ENCODE measurements at regions not wholly inside any gene's neighbourhood (a gene's known extent, or its start where the extent isn't known, plus 50 kb on each side); places are given as distances from the start of the nearest gene placed in this dataset.

GRCh38 chr2:16279641-16280040, 339.3 kb downstream of the MYCN start:
- no peak for DNase-seq (ENCODE audit: low read depth in 2 of 2)

GRCh38 chr2:16279201-16279570, 338.8 kb downstream of the MYCN start:
- no peak for DNase-seq (ENCODE audit: low read depth in 2 of 2)

DNA sequence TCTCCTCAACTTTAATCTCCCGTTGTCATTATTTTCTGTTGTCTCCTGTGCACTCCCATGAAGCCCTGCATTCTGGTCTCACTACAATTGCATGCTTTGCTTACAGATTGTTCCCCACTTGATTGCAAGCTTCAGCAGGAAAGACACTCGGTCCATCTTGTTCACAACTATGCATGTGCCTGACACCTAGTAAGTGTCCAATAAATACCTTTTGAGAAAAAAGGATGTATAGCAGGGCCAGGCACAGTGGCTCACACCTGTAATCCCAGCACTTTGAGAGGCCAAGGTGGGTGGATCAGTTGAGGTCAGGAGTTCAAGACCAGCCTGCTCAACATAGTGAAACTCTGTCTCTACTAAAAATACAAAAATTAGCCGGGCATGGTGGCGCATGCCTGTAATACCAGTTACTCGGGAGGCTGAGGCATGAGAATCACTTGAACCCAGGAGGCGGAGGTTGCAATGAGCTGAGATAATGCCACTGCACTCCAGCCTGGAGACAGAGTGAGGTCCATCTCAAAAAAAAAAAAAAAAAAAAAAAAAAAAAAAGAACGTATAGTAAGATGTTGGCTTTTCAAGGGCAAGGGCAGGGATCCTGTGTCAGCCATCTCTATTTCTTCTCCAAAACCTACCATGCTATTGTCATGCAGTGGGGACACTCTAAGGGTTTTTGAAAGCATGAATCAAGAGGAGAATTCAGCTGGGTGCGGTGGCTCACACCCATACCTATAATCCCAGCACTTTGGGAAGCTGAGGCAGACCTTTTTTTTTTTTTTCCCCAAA, 338.3 kb downstream of the MYCN start:
- DNase-seq (ENCODE audit: low read depth in 2 of 2): no peak

- DNase-seq (ENCODE audit: low read depth in 2 of 2): no peak
These were observed 336.8 kb downstream of the MYCN start for GRCh38 chr2:16277117-16277516.

DNA sequence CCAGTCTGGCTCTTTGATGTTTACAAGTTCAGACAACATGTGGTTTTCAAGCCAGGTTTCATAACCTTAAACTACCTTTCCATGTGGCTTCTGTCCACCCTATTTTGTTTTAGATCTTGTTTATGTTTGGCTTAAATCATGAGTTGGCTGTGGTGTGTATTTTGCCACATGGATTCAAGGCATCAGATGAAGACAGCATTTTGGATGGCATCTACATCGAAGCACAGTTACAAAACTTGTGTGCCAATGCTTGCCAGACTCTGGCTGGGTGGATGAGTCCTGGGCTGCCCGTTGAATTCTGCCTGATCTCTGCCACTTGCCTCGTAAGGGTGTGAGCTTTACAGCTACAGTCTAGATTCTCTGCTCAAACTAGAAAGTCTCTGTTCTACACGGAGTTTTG, 335.3 kb downstream of the MYCN start:
- DNase-seq (ENCODE audit: low read depth in 2 of 2): no peak

DNA sequence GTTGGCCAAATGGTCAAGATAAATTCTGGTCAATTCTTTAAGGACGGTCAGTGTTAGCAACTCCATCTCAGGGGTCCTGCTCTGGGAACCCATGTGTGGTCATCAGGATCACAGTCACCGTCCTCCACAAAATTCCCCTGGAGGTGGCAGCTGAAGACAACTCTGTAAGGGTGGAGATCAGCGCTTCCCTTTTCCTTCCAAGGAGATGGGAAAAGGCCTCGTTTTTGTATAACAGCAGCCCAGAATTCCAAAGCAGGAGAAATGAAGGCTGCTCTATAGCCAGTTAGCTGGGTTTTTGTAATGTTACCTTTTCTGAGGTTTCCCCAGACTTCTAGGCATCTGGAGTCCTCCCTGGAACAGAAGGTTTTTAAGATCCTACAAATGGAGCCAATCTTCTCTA, 334.8 kb downstream of the MYCN start:
- DNase-seq (ENCODE audit: low read depth in 2 of 2): no peak

DNA sequence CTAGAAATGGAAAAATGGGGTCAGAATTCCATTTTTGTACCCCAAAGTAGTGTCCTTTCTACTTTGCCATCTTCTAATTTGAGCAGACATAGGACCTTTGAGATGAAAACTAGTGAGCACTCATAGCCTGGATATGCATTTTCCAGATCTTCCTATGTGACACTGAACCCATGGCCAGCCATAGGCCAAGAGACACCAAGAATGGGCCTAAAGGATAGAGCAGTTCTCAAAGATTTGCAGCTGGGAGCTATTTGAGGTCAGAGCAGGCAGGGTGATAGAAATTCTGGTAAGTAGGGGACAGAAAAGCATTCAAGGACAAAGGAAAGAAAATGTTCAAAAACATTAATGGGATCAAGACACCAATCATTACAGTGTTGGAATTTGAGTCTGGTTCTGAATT, 332.8 kb downstream of the MYCN start:
- DNase-seq (ENCODE audit: low read depth in 2 of 2): no peak

GRCh38 chr2:16272038-16272788, 331.9 kb downstream of the MYCN start:
- DNase-seq (ENCODE audit: low read depth in 2 of 2): no peak

GRCh38 chr2:16271231-16271896, 331.0 kb downstream of the MYCN start:
- no peak for DNase-seq (ENCODE audit: low read depth in 2 of 2)

DNA sequence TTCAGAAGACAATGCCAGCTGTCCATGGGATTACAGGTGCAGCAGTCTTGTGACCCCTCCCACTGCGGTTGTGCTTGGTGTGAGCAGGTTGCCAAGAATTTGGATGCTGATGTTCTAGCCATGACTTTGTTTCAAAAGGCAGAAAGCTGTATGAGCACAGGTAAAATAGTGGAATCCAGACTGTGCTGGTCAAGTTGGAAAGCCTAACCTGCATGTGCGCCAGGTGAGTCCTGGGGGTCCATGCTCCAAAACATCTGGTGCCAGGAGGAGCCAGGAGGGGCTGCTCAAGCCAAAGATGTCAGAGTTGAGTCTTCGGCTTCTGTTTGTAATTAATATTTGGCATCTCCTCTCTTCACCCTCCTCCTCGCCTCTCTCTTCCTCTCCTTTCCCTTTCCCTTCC, 330.1 kb downstream of the MYCN start:
- no peak for DNase-seq (ENCODE audit: low read depth in 2 of 2)

GRCh38 chr2:16268301-16269000, 328.1 kb downstream of the MYCN start:
- no peak for DNase-seq (ENCODE audit: low read depth in 2 of 2)

GRCh38 chr2:16266571-16266970, 326.2 kb downstream of the MYCN start:
- DNase-seq (ENCODE audit: low read depth in 2 of 2): no peak

GRCh38 chr2:16264931-16265540, 324.7 kb downstream of the MYCN start:
- no peak for DNase-seq (ENCODE audit: low read depth in 2 of 2)

DNA sequence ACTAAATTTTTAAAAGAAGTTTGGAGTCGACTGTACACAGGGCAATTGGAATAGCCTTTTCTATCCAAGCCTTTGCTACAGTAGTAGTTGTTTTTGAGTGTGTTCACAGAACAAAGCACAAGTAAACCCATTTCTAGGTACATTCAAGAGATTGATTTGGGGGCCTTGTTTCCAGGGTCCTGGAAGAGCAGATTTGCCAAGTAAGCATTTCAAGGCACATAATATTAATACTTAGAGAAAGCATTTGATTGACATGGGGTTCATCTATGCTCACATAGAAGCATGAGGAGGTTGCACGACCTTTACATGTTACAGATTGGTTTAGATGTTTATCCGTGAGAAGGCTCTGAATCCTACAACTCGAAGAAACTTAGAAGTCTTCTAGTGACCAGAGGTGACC, 324.1 kb downstream of the MYCN start:
- DNase-seq (ENCODE audit: low read depth in 2 of 2): no peak

- DNase-seq (ENCODE audit: low read depth in 2 of 2): no peak
These were observed 323.0 kb downstream of the MYCN start for GRCh38 chr2:16263241-16263890.

GRCh38 chr2:16262526-16263178, 322.3 kb downstream of the MYCN start:
- DNase-seq (ENCODE audit: low read depth in 2 of 2): no peak

DNA sequence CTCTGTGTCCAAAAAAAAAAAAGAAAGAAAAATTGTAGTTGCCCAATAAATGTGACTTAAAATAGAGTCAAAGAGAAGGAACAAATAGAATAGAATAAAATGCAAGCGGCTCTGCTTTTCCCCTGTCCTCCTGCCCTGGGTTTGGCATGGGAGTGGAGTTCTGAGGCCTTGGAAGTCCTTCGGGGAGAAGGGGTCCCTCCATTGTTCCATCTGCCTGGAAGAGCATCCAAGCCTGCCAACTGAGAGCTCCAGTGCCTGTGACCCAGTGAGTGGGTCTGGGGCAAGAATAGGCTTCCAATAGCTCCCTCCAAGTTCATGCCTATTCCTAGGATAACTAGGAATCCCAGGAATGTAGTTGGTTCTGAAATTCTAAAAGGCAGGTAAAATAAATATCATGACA, 321.4 kb downstream of the MYCN start:
- no peak for DNase-seq (ENCODE audit: low read depth in 2 of 2)

GRCh38 chr2:16261071-16261470, 320.7 kb downstream of the MYCN start:
- DNase-seq (ENCODE audit: low read depth in 2 of 2): no peak

DNA sequence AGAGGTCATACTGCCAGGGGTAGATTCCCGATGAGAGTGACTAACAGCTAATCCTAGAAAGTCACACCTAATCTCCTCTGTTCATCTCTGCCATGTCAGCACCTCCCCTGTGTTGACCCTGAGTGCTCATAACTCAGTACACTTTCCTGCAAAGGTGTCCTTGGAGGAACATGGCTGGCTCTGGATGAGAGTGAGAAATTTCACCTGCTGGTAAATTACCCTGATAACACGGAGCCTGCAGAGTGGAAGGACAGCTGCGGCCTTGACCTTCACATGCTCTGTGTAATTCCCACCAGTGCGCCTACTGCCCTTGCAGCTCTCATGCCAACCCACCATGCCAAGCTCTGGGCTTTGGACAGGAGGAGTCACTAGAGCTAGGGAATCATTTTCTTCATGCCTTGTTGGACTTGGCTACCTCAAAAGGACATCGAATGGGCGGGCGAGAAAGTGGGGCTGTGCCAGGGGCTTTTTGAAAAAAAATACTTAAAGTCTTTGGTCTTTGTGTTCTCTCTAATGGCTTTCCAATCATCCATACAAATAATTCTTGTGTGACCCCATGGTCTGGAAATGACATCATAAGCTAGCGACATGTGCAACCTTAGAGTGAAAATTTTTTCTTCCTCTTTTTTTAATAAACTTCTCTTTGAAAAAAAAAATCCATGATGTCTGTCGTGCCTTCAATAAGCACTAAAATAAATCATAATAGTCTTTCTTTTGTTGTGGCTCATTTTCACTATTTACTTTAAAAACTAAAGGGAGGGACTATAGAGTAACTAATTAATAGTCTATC, 319.9 kb downstream of the MYCN start:
- no peak for DNase-seq (ENCODE audit: low read depth in 2 of 2)

- no peak for DNase-seq (ENCODE audit: low read depth in 2 of 2)
These were observed 318.7 kb downstream of the MYCN start for GRCh38 chr2:16259010-16259409.
